HG03025 (cell line): ENCODE measurements at regions not wholly inside any gene's neighbourhood (a gene's known extent, or its start where the extent isn't known, plus 50 kb on each side); places are given as distances from the start of the nearest gene placed in this dataset.
"Not testable (repeated sequence)": the region's sequence is repeated elsewhere in the genome, so short reads cannot be mapped to it uniquely, and the experiment has no call there.

ENCODE experiments used
- ATAC-seq: cut with Tn5 transposase; IDR thresholded peaks from one replicate; pipeline ENCODE4 v1.9.1; 2021; ENCODE audit warnings: mild to moderate bottlenecking, moderate library complexity; ENCODE audit not compliant: unreplicated experiment, low FRiP score

- ATAC-seq = no peak
Observed at GRCh38 chr1:4164965-4165364, 264.9 kb upstream of the C1orf174 start.

- no peak for ATAC-seq
Observed at GRCh38 chr1:4165686-4166300, 265.7 kb upstream of the C1orf174 start.

- ATAC-seq = no peak
Observed at GRCh38 chr1:4166713-4167112, 266.6 kb upstream of the C1orf174 start.

DNA sequence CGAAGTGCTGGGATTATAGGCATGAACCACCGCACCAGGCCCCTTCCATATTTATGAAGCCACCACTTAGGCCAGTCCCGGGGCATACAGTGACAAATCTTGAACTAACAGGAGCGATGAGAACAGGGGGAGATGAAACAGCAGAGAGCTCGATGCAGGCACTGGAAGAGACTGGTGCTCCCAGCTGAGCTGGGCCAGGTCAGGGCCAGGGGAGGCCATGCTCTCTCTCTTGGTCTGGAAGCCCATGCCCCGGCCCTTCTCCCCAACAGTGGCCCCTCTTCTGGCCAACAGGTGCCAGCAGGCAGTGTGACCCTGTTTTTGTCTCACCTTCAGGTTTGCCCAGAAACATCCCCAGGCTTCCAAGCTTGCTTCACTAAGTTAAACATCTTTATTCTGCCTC, 269.9 kb upstream of the C1orf174 start:
- no peak for ATAC-seq

DNA sequence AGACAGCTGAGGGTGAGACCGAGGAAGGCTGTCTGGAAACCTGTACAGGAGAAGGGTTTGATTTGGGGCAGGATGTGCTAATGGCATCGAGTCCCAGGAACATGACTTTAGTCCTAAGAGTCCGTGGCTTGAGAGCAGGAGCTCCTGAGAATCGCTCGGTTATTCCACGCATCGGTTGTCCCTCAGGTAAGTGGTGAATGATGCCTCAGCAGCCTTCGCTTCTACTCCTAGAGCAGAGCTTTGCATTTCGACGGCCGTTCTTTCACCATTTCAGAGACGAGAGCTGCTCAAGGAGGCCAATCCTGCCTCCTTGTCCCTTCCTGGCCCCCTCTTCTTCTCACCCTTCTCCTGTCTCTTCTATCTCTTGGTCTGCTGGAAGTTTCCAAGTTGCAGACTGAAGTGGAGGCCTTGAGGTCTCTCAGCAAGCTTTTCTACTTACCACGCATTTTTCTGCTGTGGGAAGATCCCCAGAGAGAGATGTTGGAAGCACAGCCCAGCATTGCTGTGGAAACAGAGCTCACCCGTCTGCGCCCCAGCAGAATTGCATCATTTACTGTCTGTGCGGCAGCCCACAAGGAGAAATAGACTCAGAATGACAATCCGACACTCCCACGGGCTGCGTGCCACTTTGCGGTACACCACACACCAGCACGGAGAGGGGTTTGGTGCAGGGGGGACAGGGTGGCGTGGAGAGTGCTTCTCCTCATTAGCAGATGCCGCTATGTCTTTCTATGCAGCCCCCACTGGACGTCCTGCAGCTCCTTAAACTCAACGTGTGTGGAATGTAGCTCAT, 270.7 kb upstream of the C1orf174 start:
- ATAC-seq = no peak

DNA sequence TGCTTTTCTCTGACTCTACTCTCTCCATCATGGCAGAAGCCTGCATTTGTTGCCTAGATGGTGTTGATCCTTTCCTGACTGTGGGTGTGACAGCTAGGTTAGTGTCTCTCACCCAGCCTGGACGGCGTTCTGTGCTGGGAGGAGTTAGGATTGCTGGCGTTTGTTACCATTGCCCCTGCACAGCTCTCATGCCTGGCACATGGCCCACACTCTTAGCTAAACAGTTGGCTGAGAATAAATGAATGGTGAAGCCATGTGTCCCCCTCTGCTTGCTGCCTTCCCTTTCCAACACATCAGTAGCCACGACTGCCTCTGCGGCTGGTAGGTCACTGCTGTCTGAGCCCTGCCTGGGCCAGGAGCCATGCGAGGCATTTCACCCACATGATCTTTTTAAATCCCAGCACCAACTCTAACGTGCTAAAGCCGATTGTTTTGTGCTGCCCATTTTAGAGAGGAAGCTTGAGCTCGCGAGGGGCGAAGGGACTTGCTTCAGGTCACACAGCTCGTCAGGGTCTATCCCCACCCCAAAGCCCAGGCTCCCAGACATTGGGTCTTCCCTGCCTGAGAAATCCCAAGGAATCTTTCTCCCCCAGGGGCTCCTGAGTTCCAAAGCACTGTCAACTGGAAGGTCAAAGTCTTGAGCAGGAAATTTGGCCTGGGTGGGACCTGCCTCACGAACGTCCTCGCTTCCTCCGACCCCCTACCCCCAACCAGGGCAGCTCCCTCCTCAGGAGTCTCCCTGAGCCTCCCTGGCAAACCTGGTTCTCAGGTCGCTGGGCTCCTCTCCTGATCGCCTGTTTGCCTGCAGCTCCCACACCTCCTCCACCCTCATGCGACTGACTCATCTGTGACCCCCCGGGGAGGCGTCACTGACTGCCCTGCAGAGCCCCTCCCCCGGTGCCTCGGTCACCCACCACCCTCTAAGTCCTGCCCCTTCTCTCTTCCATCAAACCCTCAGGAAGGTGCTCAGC, 271.7 kb upstream of the C1orf174 start:
- no peak for ATAC-seq

DNA sequence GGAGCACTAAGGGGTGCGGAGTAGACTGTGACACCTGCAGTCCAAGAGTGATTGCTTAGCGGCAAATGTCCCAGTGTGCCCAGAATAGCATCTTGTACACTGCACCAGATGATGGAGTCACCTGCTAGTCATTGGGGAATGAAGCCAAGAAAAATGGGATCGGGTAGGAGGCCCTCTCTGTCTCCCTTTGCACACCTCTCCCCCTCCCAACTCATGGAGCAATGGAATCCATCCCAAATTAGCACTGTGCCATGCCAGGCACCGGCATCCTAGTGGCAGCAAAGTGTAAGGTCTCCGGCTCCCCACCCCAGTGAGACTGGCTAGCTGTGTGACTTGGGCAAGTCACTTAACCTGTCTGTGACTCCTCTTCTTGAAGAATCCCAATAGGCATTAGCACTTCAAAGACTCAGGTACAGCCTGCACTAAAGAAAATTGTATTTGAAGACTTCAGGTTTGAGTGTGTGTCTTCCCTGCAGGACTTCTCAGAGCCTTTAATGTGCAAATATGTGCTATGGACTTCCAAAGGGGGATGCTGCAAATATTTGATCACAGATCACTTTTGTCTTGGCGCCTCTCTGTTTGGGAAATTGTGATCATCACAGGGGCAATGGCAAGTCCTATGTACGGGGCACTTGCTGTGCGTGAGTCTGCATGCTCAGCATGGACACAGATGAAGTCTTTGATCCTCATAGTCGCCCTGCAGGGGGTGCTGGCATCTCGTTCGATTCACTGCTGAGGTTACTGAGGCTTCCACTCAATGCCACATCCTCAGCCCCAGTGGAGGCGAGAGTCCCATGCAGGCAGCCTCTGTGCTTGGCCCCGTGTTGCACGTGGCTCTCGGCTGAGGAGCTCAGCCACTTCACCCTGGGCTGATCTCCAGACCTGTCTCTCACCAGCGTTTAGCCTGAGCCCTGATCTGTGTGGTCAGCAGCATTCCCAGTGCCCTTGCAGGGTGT, 272.9 kb upstream of the C1orf174 start:
- no peak for ATAC-seq

DNA sequence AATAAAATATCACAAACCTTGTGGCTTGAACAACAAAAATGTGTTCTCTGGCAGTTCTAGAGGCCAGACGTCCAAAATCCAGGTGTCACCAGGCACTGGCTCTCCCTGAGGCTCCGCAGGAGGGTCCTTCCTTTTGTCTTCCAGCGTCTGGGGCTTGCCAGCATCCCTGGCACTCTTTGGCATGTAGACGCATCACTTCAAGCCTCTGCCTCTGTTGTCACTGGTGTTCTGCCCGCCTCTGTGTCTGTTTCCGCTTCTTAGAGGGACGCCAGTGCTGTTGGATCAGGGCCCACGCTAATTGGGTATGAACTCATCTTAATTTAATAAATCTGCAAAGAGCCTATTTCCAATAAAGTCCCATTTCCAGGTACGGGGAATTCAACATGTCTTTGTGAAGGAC, 273.7 kb upstream of the C1orf174 start:
- ATAC-seq = no peak

DNA sequence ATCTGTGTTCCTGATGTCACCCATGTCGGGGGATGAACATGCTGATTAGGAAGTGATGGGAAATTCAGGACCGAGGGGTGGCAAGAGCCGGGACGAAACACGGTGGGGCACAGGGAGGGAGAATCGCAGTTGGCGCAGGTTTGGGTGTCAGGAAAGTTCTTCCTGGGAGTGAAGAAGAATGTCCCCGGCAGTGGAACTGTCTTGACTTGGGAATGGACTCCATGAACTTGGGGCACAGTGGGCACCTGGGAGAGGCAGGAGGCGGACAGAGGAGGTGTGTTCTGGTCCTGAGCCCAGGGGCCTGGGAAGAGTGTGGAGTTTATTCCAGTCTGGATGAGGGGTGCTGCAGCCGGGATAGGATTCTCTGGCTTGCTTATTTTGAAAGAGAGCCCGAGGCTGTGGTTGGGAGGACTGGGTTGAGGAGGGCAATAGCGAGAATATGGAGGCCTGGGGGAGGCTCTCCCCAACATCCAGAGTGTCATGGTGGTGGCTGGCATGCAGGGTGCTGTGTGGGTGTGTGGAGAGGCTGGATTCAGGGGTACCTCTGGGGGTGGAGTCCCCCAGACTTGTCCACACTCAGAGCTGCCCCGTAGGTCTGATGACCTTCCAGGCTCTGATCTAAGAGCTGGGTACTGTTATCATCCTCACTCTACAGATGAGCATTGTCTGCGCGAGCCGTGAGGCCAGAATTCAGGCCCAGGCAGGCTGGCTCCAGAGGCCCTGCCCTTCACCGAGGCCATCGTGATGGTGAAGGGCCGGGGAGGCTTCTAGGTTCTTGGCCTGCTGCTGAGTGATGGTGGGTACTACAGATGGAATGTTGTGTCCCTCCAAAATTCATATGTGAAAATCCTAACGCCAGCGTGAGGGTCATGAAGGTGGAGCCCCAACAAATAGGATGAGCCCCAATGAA, 274.5 kb upstream of the C1orf174 start:
- ATAC-seq = no peak

- ATAC-seq = no peak
Observed at GRCh38 chr1:4175566-4176405, 275.7 kb upstream of the C1orf174 start.

- ATAC-seq = no peak
Observed at GRCh38 chr1:4176841-4177240, 276.8 kb upstream of the C1orf174 start.

DNA sequence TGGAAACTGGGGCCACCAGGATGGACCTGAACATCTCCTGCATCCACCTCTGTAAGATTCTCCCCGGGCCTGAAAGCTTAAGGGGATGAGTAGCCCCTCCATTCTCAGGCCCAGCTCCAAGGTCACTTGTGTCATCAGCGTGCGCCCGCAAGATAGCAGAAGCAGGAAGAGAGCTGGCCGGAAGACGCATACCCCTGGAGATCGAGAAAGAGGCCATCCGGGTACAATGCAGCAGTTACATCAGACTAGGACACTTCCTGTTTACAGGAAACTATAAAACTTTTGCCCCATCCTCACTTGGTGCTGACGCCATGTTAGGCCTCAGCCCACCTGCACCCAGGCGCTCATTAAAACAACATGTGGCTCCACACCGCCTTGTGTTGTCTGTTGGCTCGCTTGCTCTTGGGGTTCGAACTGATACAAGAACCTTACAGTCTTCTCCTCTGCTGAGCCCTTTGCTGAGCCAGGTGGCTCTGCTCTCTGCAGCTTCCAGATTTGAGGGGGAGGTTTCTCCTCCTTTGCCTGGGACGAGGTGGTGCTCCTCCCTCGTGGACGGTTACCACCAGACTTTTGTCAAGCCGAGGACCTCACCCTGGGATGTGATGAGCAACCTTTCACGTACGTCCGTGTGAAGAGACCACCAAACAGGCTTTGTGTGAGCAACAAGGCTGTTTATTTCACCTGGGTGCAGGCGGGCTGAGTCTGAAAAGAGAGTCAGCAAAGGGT, 277.5 kb upstream of the C1orf174 start:
- ATAC-seq = no peak

- no peak for ATAC-seq
Observed at GRCh38 chr1:4178501-4179113, 278.5 kb upstream of the C1orf174 start.

DNA sequence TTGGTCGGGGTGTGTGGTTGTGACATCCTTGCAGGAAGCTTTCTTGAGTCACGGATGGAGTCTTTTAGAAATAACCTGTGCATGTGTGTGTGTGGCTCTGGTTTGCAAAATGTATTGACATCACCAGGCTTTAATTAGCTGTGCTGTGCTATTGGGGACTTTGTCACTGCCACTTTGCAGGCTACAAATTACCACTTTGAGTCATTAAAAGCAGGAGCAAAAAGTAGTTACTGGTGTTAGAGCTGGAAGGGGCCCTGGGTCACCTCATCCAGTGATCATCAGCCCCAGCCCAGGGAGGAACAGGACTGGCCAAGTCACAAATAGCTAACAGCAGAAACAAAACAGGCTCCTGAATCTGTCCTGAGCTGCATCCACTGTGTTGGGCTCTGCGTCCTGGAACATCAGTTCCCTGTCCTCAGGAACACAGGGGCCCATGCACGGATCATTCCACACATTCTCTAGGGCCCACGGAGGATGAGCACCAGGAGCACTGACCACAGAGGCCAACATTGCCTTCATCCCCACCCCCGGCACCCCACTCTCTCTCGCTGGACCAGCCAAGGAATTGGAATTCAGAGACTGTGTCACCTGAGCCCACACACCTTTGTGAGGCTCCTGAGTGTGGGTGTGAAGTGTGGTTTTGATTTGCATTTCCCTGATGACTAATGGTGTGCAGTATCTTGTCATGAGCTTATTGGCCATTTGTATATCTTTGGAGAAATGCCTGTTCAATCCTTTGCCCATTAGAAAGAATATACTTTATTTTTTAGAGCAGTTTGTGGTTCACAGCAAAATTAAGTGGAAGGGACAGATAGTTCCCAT, 280.1 kb upstream of the C1orf174 start:
- no peak for ATAC-seq

DNA sequence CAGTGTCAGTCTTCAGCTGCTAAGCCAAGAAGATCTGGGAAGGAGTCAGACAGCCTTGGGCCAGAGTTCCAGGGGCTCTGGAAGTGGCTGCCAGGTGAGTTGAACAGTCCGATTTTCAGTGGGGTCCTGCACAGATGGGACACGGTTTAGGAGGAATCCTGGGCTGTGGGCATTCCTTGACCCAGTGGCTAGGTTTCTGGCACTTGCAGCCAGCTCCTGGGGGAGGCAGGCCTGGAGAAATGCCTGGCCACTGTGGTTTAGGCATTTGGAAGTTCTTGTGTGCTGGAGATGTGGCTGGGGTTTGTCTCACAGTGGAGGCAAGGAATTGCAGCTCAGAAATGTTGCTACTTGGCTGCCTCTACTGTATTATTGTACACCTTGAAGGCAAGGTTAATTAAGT, 286.4 kb upstream of the C1orf174 start:
- not testable (repeated sequence) for ATAC-seq

DNA sequence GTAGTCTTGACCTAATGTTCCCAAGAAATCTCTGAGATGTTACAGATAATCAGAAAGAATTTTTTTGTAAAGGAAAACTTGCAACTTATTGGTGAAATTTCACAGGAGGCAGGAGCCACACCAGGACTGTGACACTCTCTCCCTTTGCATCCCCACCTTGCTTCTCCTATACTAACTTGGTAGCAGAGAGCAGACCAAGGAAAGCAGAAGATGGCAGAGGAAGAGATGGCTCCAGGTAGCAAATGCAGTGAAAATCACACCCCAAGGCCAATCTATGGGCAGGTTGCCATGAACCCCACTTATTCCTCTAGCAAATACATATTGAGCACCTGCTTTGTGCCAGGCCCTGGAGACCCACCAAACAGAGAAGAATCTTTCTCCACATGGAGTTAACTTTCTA, 303.4 kb upstream of the C1orf174 start:
- ATAC-seq = no peak
